ENCODE measurements at regions not wholly inside any gene's neighbourhood (a gene's known extent, or its start where the extent isn't known, plus 50 kb on each side); places are given as distances from the start of the nearest gene placed in this dataset.
A peak's percentile ranks its signal among the peaks of the same experiment; 100 is the strongest.

GRCh38 chr13:99726282-99726894 is 225.1 kb downstream of the TM9SF2 start:
- Histone ChIP-seq H3K4ac (replicated peaks; ENCODE audit: insufficient read length, low read depth, low read length) (peak overlapping the region; percentile 36), H3K14ac (ENCODE audit: insufficient read length) (no peak overlapping the region), H2BK120ac (replicated peaks; ENCODE audit: low read depth, low read length) (peak overlapping the region; percentile 44), H2AFZ (ENCODE audit: low read length) (no peak overlapping the region), H3K23me2 (ENCODE audit: low read depth, low read length) (no peaks in the 10 kb centered on the region), H2AK5ac (ENCODE audit: low read depth, low read length) (0 out of 2 replicates have a peak overlapping the region, but pooled peaks have one; percentile 83), H4K5ac (ENCODE audit: insufficient read length, low read depth, low read length) (peak overlapping the region; percentile 59), H3K9me3 (ENCODE audit: insufficient read depth in 2 of 2, low read depth in 1 of 2, low read length in 1 of 2) (no peaks in the 10 kb centered on the region), H3K56ac (replicated peaks; ENCODE audit: insufficient read length, low read depth, low read length) (no peak overlapping the region), H2BK20ac (ENCODE audit: low read length) (peak overlapping the region; percentile 92; the same call in 1 of the 2 replicates), H3K4me1 (replicated peaks in 1 of 4; ENCODE audit: control insufficient read depth in 3 of 4, insufficient read depth in 4 of 4, low read length in 3 of 4) (peaks cover 0 to 24% (median 22%) of the 10 kb centered on the region in 4 experiments; a peak in 6 of 7 replicates), H3K4me2 (ENCODE audit: insufficient read depth in 1 of 2, low read depth in 2 of 2, low read length in 2 of 2) (no peak overlapping the region), H3K23ac (ENCODE audit: insufficient read length) (no peak overlapping the region), H2BK15ac (ENCODE audit: low read length) (no peak overlapping the region), H3K9ac (replicated peaks in 1 of 4; ENCODE audit: extremely low read depth in 1 of 4, low read depth in 3 of 4, low read length in 3 of 4) (no peak overlapping the region), H3K27ac (ENCODE audit: low read depth, low read length) (no peak overlapping the region), H4K8ac (ENCODE audit: extremely low read depth, insufficient read depth, low read length) (no peak overlapping the region), H3K36me3 (ENCODE audit: control insufficient read depth in 2 of 4, insufficient read depth in 4 of 4, low read length in 3 of 4) (no peaks in the 10 kb centered on the region), H2BK5ac (ENCODE audit: low read depth, low read length) (peak overlapping the region; percentile 72; the same call in 1 of the 2 replicates), H3K79me1 (ENCODE audit: low read depth, low read length) (0 out of 2 replicates have a peak, but pooled peaks cover 2% of the 10 kb centered on the region), H4K20me1 (replicated peaks in 1 of 2; ENCODE audit: control insufficient read depth in 1 of 2, insufficient read depth in 2 of 2, low read length in 2 of 2) (no peaks in the 10 kb centered on the region), H3K4me3 (ENCODE audit: extremely low read depth in 1 of 4, insufficient read depth in 2 of 4, low read depth in 3 of 4, low read length in 4 of 4) (no peak overlapping the region), H4K91ac (replicated peaks; ENCODE audit: insufficient read length, low read length) (peak overlapping the region; percentile 32), H3K27me3 (replicated peaks in 1 of 4; ENCODE audit: control insufficient read depth in 3 of 4, extremely low read depth in 1 of 4, insufficient read depth in 3 of 4, low read length in 3 of 4) (no peaks in the 10 kb centered on the region), H3K79me2 (ENCODE audit: control insufficient read depth in 1 of 2, insufficient read depth in 2 of 2, low read length in 2 of 2) (no peaks in the 10 kb centered on the region), H2BK12ac (ENCODE audit: low read depth, low read length) (peak overlapping the region; percentile 72; the same call in 1 of the 2 replicates), H3K18ac (ENCODE audit: extremely low read depth, low read length) (peak overlapping the region; percentile 44)
- WGBS, 2 experiments (ENCODE audit: extremely low coverage in 1 of 2, insufficient coverage in 1 of 2, insufficient read length in 1 of 2, insufficient replicate concordance in 2 of 2, low coverage in 1 of 2, low lambda C conversion rate in 2 of 2, missing lambda C conversion rate in 1 of 2): 62% methylated on average over 10 of the region's 10 CpGs; no CpG with 5 or more reads in 1 of the 2 experiments
- DNase-seq (ENCODE audit: low read depth in 1 of 2, low spot score in 2 of 2) (peak in 1 of 2 experiments; percentile 42), FAIRE-seq (no peak)
- TF ChIP-seq ASH2L (IDR thresholded peaks at IDR 0.05; ENCODE audit: low read length): peak; percentile 20
- no peak for TF ChIP-seq PHF8 (conservative IDR thresholded peaks at IDR 0.05; ENCODE audit: low read depth, low read length)
- CTCF ChIA-PET (ENCODE audit: partially characterized antibody): interaction anchor here (1.2 to 1.3 kb wide), 3 partner anchors 10 to 70 kb away, joined by 3 to 5 read pairs (median 3); no protein-coding TSS in a partner anchor
- POLR2A ChIA-PET (ENCODE audit: partially characterized antibody): interaction anchor here (1.0 to 1.5 kb wide), 2 partner anchors 24 to 37 kb away, joined by 3 read pairs; no protein-coding TSS in a partner anchor

Measured in H1 (cell line).